H1 (cell line): ENCODE measurements at regions not wholly inside any gene's neighbourhood (a gene's known extent, or its start where the extent isn't known, plus 50 kb on each side); places are given as distances from the start of the nearest gene placed in this dataset.

Experiments
- CTCF ChIA-PET: fragments of 300-600 bp; sonication (Branson Sonifier 250); formaldehyde crosslinking; loops from one replicate; lab custom pipeline; 2021; ENCODE audit not compliant: partially characterized antibody; lab: Charles Lee
- POLR2A ChIA-PET: fragments of 300-600 bp; sonication (Branson Sonifier 250); formaldehyde crosslinking; loops from one replicate; lab custom pipeline; 2021; ENCODE audit warnings: inconsistent platforms; ENCODE audit not compliant: partially characterized antibody; lab: Charles Lee
- DNase-seq, 2 experiments: peaks; one replicate each; pipeline versions ENCODE4 v3.0.0 to v3.0.0-alpha.2; 2010 to 2022; ENCODE audit warnings: low spot score in 2 of 2, low read depth in 1 of 2, mixed read lengths in 1 of 2
- FAIRE-seq: peaks from 2 replicates; lab custom pipeline; 2011; peaks lifted over from hg19 to GRCh38; lab: Jason Lieb, UNC
- H2AFZ ChIP-seq: 2 replicates; pipeline ENCODE4 v1.8.1; 2012; ENCODE audit warnings: low read length, inconsistent platforms
- H2AK5ac ChIP-seq: 2 replicates; pipeline ENCODE4 v1.6.1; 2013; ENCODE audit warnings: low read depth, low read length
- H2BK120ac ChIP-seq: replicated peaks from 2 replicates; pipeline ENCODE3; 2013; ENCODE audit warnings: low read depth, low read length, inconsistent platforms
- H2BK12ac ChIP-seq: 2 replicates; pipeline ENCODE4 v1.6.1; 2013; ENCODE audit warnings: low read depth, low read length
- H2BK15ac ChIP-seq: 2 replicates; pipeline ENCODE4 v1.6.1; 2013; ENCODE audit warnings: low read length
- H2BK20ac ChIP-seq: 2 replicates; pipeline ENCODE4 v1.6.1; 2013; ENCODE audit warnings: low read length
- H2BK5ac ChIP-seq: 2 replicates; pipeline ENCODE4 v1.6.1; 2013; ENCODE audit warnings: low read depth, low read length
- H3K14ac ChIP-seq: 2 replicates; pipeline ENCODE4 v1.6.1; 2013; ENCODE audit warnings: inconsistent platforms; ENCODE audit not compliant: insufficient read length
- H3K18ac ChIP-seq: 2 replicates; pipeline ENCODE4 v1.6.1; 2013; ENCODE audit warnings: low read length; ENCODE audit errors: extremely low read depth
- H3K23ac ChIP-seq: 2 replicates; pipeline ENCODE4 v1.6.1; 2013; ENCODE audit warnings: inconsistent platforms; ENCODE audit not compliant: insufficient read length
- H3K23me2 ChIP-seq: 2 replicates; pipeline ENCODE4 v1.6.1; 2013; ENCODE audit warnings: low read depth, low read length
- H3K27ac ChIP-seq: 2 replicates; pipeline ENCODE4 v1.6.1; 2011; ENCODE audit warnings: low read depth, low read length, inconsistent platforms
- H3K27me3 ChIP-seq, 4 experiments: replicated peaks in 1 of 4; 1 replicate in 1 of 4; 2 replicates in 3 of 4; pipeline versions ENCODE4 v1.6.1 to v1.8.1; 2011 to 2013; ENCODE audit warnings: low read length in 3 of 4, mild to moderate bottlenecking in 3 of 4, inconsistent platforms in 2 of 4, mixed read lengths in 2 of 4, moderate library complexity in 1 of 4; ENCODE audit not compliant: control insufficient read depth in 3 of 4, insufficient read depth in 3 of 4; ENCODE audit errors: extremely low read depth in 1 of 4
- H3K36me3 ChIP-seq, 4 experiments: 2 replicates each; pipeline versions ENCODE4 v1.6.1 to v1.8.1; 2011 to 2013; ENCODE audit warnings: mild to moderate bottlenecking in 4 of 4, low read length in 3 of 4, moderate library complexity in 2 of 4, control low read depth in 1 of 4, inconsistent platforms in 1 of 4; ENCODE audit not compliant: insufficient read depth in 4 of 4, control insufficient read depth in 2 of 4
- H3K4ac ChIP-seq: replicated peaks from 2 replicates; pipeline ENCODE3; 2013; ENCODE audit warnings: low read length, low read depth, mixed read lengths, inconsistent platforms; ENCODE audit not compliant: insufficient read length
- H3K4me1 ChIP-seq, 4 experiments: replicated peaks in 1 of 4; 1 replicate in 1 of 4; 2 replicates in 3 of 4; pipeline versions ENCODE4 v1.6.1 to v1.8.1; 2011 to 2013; ENCODE audit warnings: low read length in 3 of 4, inconsistent platforms in 2 of 4, mixed read lengths in 1 of 4; ENCODE audit not compliant: insufficient read depth in 4 of 4, control insufficient read depth in 3 of 4
- H3K4me2 ChIP-seq, 2 experiments: 2 replicates each; pipeline versions ENCODE4 v1.6.1 to v1.8.1; 2011 to 2013; ENCODE audit warnings: low read depth in 2 of 2, low read length in 2 of 2, control low read depth in 1 of 2, inconsistent platforms in 1 of 2, mild to moderate bottlenecking in 1 of 2; ENCODE audit not compliant: insufficient read depth in 1 of 2
- H3K4me3 ChIP-seq, 4 experiments: fragments of 200-600, 300-600 bp in 1 of 4; sonication (generic), shearing (Covaris generic), sonication (Bioruptor Twin) in 1 of 4; 2 replicates each; pipeline versions ENCODE4 v1.5.1 to v1.8.1; 2011 to 2016; ENCODE audit warnings: low read length in 4 of 4, low read depth in 3 of 4, control low read depth in 2 of 4, inconsistent platforms in 2 of 4, mild to moderate bottlenecking in 2 of 4, mixed read lengths in 1 of 4, moderate library complexity in 1 of 4; ENCODE audit not compliant: insufficient read depth in 2 of 4; ENCODE audit errors: extremely low read depth in 1 of 4
- H3K56ac ChIP-seq: replicated peaks from 2 replicates; pipeline ENCODE3; 2013; ENCODE audit warnings: low read depth, mild to moderate bottlenecking, mixed read lengths, low read length, inconsistent platforms; ENCODE audit not compliant: insufficient read length
- H3K79me1 ChIP-seq: 2 replicates; pipeline ENCODE4 v1.6.1; 2013; ENCODE audit warnings: low read depth, low read length, control low read depth
- H3K79me2 ChIP-seq, 2 experiments: 2 replicates each; pipeline versions ENCODE4 v1.6.1 to v1.8.1; 2012 to 2013; ENCODE audit warnings: low read length in 2 of 2, mild to moderate bottlenecking in 2 of 2, inconsistent platforms in 1 of 2; ENCODE audit not compliant: insufficient read depth in 2 of 2, control insufficient read depth in 1 of 2
- H3K9ac ChIP-seq, 4 experiments: replicated peaks in 1 of 4; 1 replicate in 1 of 4; 2 replicates in 3 of 4; pipeline versions ENCODE4 v1.6.1 to v1.8.1; 2011 to 2013; ENCODE audit warnings: low read depth in 3 of 4, low read length in 3 of 4, control low read depth in 2 of 4, mild to moderate bottlenecking in 2 of 4, moderate library complexity in 2 of 4, inconsistent platforms in 1 of 4; ENCODE audit errors: extremely low read depth in 1 of 4
- H3K9me3 ChIP-seq, 2 experiments: 2 replicates each; pipeline versions ENCODE4 v1.6.1 to v1.8.1; 2012 to 2013; ENCODE audit warnings: mild to moderate bottlenecking in 2 of 2, moderate library complexity in 2 of 2, control low read depth in 1 of 2, inconsistent platforms in 1 of 2, low read depth in 1 of 2, low read length in 1 of 2, mixed read lengths in 1 of 2; ENCODE audit not compliant: insufficient read depth in 2 of 2
- H4K20me1 ChIP-seq, 2 experiments: replicated peaks in 1 of 2; 2 replicates each; pipeline versions ENCODE3 to v1.8.1; 2011 to 2013; ENCODE audit warnings: inconsistent platforms in 2 of 2, low read length in 2 of 2, mild to moderate bottlenecking in 1 of 2; ENCODE audit not compliant: insufficient read depth in 2 of 2, control insufficient read depth in 1 of 2
- H4K5ac ChIP-seq: 2 replicates; pipeline ENCODE4 v1.6.1; 2013; ENCODE audit warnings: low read length, low read depth, mixed read lengths, inconsistent platforms; ENCODE audit not compliant: insufficient read length
- H4K8ac ChIP-seq: 2 replicates; pipeline ENCODE4 v1.8.0; 2013; ENCODE audit warnings: mild to moderate bottlenecking, moderate library complexity, low read length, inconsistent platforms; ENCODE audit not compliant: insufficient read depth; ENCODE audit errors: extremely low read depth
- H4K91ac ChIP-seq: replicated peaks from 2 replicates; pipeline ENCODE3; 2013; ENCODE audit warnings: low read length, mixed read lengths, inconsistent platforms; ENCODE audit not compliant: insufficient read length
- ATF2 ChIP-seq: IDR thresholded peaks from 2 replicates; pipeline ENCODE4 v1.6.1; 2012; ENCODE audit warnings: low read length, inconsistent platforms
- ATF3 ChIP-seq: IDR thresholded peaks from 2 replicates; pipeline ENCODE4 v1.6.1; 2011; ENCODE audit warnings: low read depth, mild to moderate bottlenecking, low read length; ENCODE audit not compliant: insufficient read depth
- CEBPB ChIP-seq: IDR thresholded peaks from 2 replicates; pipeline ENCODE4 v1.6.1; 2012; ENCODE audit warnings: low read depth, low read length
- CHD2 ChIP-seq: IDR thresholded peaks from 2 replicates; pipeline ENCODE4 v1.6.1; 2012; ENCODE audit warnings: low read length, improper control_type of control experiment
- EGR1 ChIP-seq: IDR thresholded peaks from 2 replicates; pipeline ENCODE4 v1.6.1; 2011; ENCODE audit warnings: low read depth, low read length, borderline replicate concordance
- JUN ChIP-seq: IDR thresholded peaks from 2 replicates; pipeline ENCODE4 v1.6.1; 2011; ENCODE audit warnings: low read depth, mild to moderate bottlenecking, improper control_type of control experiment, low read length
- KDM1A ChIP-seq: fragments of 200-600, 300-600 bp; sonication (generic); IDR thresholded peaks from 2 replicates; pipeline ENCODE4 v1.7.1; 2016; ENCODE audit warnings: mild to moderate bottlenecking, low read length, borderline replicate concordance
- KDM5A ChIP-seq: fragments of 200-600 bp; IDR thresholded peaks from 2 replicates; pipeline ENCODE4 v1.7.1; 2012; ENCODE audit warnings: mild to moderate bottlenecking, low read length, inconsistent platforms, mixed read lengths
- NRF1 ChIP-seq: IDR thresholded peaks from 2 replicates; pipeline ENCODE4 v1.6.1; 2011; ENCODE audit warnings: mild to moderate bottlenecking, low read depth, low read length, improper control_type of control experiment
- POLR2AphosphoS5 ChIP-seq: IDR thresholded peaks from 2 replicates; pipeline ENCODE4 v1.6.1; 2011; ENCODE audit warnings: low read depth, low read length
- RFX5 ChIP-seq: IDR thresholded peaks from 2 replicates; pipeline ENCODE4 v1.6.1; 2011; ENCODE audit warnings: low read depth, low read length, improper control_type of control experiment, borderline replicate concordance
- TAF1 ChIP-seq: IDR thresholded peaks from 2 replicates; pipeline ENCODE4 v1.6.1; 2011; ENCODE audit warnings: mild to moderate bottlenecking, low read depth, low read length
- WGBS, 2 experiments: shearing (Covaris generic) in 1 of 2; methylation state at CpG; one replicate each; pipeline versions ENCODE4 v1.1.6 to v1.1.7; 2013 to 2015; ENCODE audit warnings: low lambda C conversion rate in 2 of 2, mixed read lengths in 2 of 2, inconsistent platforms in 1 of 2, low coverage in 1 of 2, missing lambda C conversion rate in 1 of 2; ENCODE audit not compliant: insufficient replicate concordance in 2 of 2, insufficient coverage in 1 of 2, insufficient read length in 1 of 2; ENCODE audit errors: extremely low coverage in 1 of 2, missing lambda C conversion rate in 1 of 2; 5-methylcytosine and 5-hydroxymethylcytosine counted together
- TF ChIP-seq, protein P1 (sequence below): IDR thresholded peaks from 2 replicates; pipeline ENCODE4 v1.6.1; 2012; ENCODE audit warnings: inconsistent platforms

GRCh38 chr18:72147830-72148229 lies 396.3 kb downstream of the CBLN2 start:
- no peaks in the 10 kb centered on the region for H3K4me1 ChIP-seq
- ChIA-PET POLR2A (no interaction called here), CTCF (no interaction called here)
- H3K79me2 ChIP-seq: no peaks in the 10 kb centered on the region
- H3K56ac ChIP-seq: no peak overlapping the region
- no peak for FAIRE-seq
- no peak overlapping the region for H4K91ac ChIP-seq
- H2AFZ ChIP-seq: no peak overlapping the region
- H3K23ac ChIP-seq: no peak overlapping the region
- H3K36me3 ChIP-seq: no peaks in the 10 kb centered on the region; a peak in 1 of 8 replicates
- H3K4ac ChIP-seq: no peak overlapping the region
- H3K27ac ChIP-seq: no peak overlapping the region
- H3K14ac ChIP-seq: no peak overlapping the region
- no peaks in the 10 kb centered on the region for H3K23me2 ChIP-seq
- H2BK15ac ChIP-seq: no peak overlapping the region
- no peak overlapping the region for H2BK5ac ChIP-seq
- H4K20me1 ChIP-seq: no peaks in the 10 kb centered on the region
- WGBS, 2 experiments: 80% methylated on average over 3 of the region's 3 CpGs; no CpG with 5 or more reads in 1 of the 2 experiments
- no peak overlapping the region for H3K4me3 ChIP-seq
- H3K79me1 ChIP-seq: no peaks in the 10 kb centered on the region
- H2BK20ac ChIP-seq: no peak overlapping the region
- H3K9me3 ChIP-seq: peaks cover 10 to 32% of the 10 kb centered on the region in 2 experiments
- no peak overlapping the region for H3K18ac ChIP-seq
- H2BK120ac ChIP-seq: no peak overlapping the region
- no peak overlapping the region for H2AK5ac ChIP-seq
- no peak overlapping the region for H4K8ac ChIP-seq
- H3K27me3 ChIP-seq: no peaks in the 10 kb centered on the region
- no peak overlapping the region for H2BK12ac ChIP-seq
- no peak overlapping the region for H3K9ac ChIP-seq
- no peak overlapping the region for H4K5ac ChIP-seq
- H3K4me2 ChIP-seq: no peak overlapping the region
- no peak for DNase-seq
- TF ChIP-seq EGR1 (no peak), POLR2AphosphoS5 (no peak), CEBPB (no peak), KDM5A (no peak), RFX5 (no peak), CHD2 (no peak), KDM1A (no peak), ATF2 (no peak), TAF1 (no peak), ATF3 (no peak), NRF1 (no peak), JUN (no peak)
- TF ChIP-seq, protein P1, sequence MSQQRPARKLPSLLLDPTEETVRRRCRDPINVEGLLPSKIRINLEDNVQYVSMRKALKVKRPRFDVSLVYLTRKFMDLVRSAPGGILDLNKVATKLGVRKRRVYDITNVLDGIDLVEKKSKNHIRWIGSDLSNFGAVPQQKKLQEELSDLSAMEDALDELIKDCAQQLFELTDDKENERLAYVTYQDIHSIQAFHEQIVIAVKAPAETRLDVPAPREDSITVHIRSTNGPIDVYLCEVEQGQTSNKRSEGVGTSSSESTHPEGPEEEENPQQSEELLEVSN: no peak
